ENCODE measurements at regions not wholly inside any gene's neighbourhood (a gene's known extent, or its start where the extent isn't known, plus 50 kb on each side); places are given as distances from the start of the nearest gene placed in this dataset.

- Histone ChIP-seq H3K4me1 (ENCODE audit: control insufficient read depth, insufficient read depth, low read length) (no peaks in the 10 kb centered on the region), H3K4me3 (ENCODE audit: low read depth, low read length) (no peak overlapping the region), H3K27ac (ENCODE audit: extremely low read depth, low read depth, low read length) (no peak overlapping the region), H3K9me3 (ENCODE audit: control insufficient read depth, insufficient read depth, low read depth, low read length) (no peaks in the 10 kb centered on the region), H3K36me3 (ENCODE audit: control insufficient read depth in 2 of 2, insufficient read depth in 1 of 2, low read length in 2 of 2) (no peaks in the 10 kb centered on the region)
- CTCF ChIA-PET: interaction anchor here (0.6 kb wide), 1 partner anchor 150 kb away, joined by 3 read pairs; no protein-coding TSS in a partner anchor
- POLR2A ChIA-PET: no interaction called here
- no peak for TF ChIP-seq ZNF670 (tag by site-specific recombination; IDR thresholded peaks at IDR 0.05; ENCODE audit: low read depth)
- TF ChIP-seq ZNF19 (tag by site-specific recombination; IDR thresholded peaks at IDR 0.05; ENCODE audit: low read depth): no peak
- TF ChIP-seq ZNF140 (tag by site-specific recombination; IDR thresholded peaks at IDR 0.05): no peak
- no peak for TF ChIP-seq SP7 (tag by site-specific recombination; IDR thresholded peaks at IDR 0.05)
- no peak for TF ChIP-seq ZNF701 (tag by site-specific recombination; IDR thresholded peaks at IDR 0.05)
- no peak for TF ChIP-seq ZNF473 (tag by site-specific recombination; IDR thresholded peaks at IDR 0.05)
- TF ChIP-seq HIC1 (tag by site-specific recombination; IDR thresholded peaks at IDR 0.05): no peak
- no peak for TF ChIP-seq ZNF624 (tag by site-specific recombination; IDR thresholded peaks at IDR 0.05)
- TF ChIP-seq GLI4 (tag by site-specific recombination; IDR thresholded peaks at IDR 0.05): no peak
- TF ChIP-seq, protein P1, sequence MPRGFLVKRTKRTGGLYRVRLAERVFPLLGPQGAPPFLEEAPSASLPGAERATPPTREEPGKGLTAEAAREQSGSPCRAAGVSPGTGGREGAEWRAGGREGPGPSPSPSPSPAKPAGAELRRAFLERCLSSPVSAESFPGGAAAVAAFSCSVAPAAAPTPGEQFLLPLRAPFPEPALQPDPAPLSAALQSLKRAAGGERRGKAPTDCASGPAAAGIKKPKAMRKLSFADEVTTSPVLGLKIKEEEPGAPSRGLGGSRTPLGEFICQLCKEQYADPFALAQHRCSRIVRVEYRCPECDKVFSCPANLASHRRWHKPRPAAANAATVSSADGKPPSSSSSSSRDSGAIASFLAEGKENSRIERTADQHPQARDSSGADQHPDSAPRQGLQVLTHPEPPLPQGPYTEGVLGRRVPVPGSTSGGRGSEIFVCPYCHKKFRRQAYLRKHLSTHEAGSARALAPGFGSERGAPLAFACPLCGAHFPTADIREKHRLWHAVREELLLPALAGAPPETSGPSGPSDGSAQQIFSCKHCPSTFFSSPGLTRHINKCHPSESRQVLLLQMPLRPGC (tag by site-specific recombination; IDR thresholded peaks at IDR 0.05): no peak
- TF ChIP-seq ZNF148 (tag by site-specific recombination; IDR thresholded peaks at IDR 0.05; ENCODE audit: borderline replicate concordance): no peak
- TF ChIP-seq ZNF280D (tag by site-specific recombination; IDR thresholded peaks at IDR 0.05): no peak
- no peak for TF ChIP-seq ZNF184 (tag by site-specific recombination; IDR thresholded peaks at IDR 0.05)
- no peak for TF ChIP-seq ZNF121 (tag by site-specific recombination; IDR thresholded peaks at IDR 0.05)
- no peak for TF ChIP-seq ZEB2 (tag by site-specific recombination; IDR thresholded peaks at IDR 0.05)
- no peak for TF ChIP-seq ZNF555 (tag by site-specific recombination; conservative IDR thresholded peaks at IDR 0.05)
- no peak for TF ChIP-seq ZNF416 (tag by site-specific recombination; IDR thresholded peaks at IDR 0.05)
- no peak for TF ChIP-seq ZNF335 (tag by site-specific recombination; conservative IDR thresholded peaks at IDR 0.05)
Measured at GRCh38 chr2:239791526-239792404, 233.4 kb downstream of the NDUFA10 start.

All from HEK293 (cell line).